NCI-H69 (cell line): ENCODE measurements at regions not wholly inside any gene's neighbourhood (a gene's known extent, or its start where the extent isn't known, plus 50 kb on each side); places are given as distances from the start of the nearest gene placed in this dataset.
A peak's percentile ranks its signal among the peaks of the same experiment; 100 is the strongest.
"Not testable (repeated sequence)": the region's sequence is repeated elsewhere in the genome, so short reads cannot be mapped to it uniquely, and the experiment has no call there.

Source experiments
- DNase-seq: peaks from one replicate; lab custom pipeline; 2025; lab: John Stamatoyannopoulos, UW

DNA sequence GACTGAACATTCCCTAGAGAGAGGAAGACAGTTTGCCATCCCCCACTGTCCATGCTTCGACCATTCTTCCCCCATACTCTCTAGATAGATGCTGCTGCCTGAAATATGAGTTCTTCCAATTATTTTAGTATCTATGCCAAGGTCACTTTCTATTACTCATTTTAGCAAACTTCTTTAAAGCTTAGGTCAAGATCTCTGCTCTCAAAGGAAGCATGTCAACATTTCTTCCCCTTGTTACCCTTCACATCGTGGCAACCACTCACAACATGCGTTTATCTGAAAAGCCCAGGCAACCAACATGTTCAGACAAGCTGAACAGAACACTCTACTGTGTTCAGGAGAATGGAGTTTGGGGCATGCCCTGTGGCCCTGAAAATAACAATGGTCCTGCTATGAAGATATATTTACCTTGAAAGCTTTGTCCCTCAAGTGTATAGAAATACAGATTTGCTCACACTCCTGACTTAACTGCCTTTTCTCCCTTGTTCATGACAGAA is 138.4 kb upstream of the KIF2A start:
- DNase-seq = peak; percentile 86

DNA sequence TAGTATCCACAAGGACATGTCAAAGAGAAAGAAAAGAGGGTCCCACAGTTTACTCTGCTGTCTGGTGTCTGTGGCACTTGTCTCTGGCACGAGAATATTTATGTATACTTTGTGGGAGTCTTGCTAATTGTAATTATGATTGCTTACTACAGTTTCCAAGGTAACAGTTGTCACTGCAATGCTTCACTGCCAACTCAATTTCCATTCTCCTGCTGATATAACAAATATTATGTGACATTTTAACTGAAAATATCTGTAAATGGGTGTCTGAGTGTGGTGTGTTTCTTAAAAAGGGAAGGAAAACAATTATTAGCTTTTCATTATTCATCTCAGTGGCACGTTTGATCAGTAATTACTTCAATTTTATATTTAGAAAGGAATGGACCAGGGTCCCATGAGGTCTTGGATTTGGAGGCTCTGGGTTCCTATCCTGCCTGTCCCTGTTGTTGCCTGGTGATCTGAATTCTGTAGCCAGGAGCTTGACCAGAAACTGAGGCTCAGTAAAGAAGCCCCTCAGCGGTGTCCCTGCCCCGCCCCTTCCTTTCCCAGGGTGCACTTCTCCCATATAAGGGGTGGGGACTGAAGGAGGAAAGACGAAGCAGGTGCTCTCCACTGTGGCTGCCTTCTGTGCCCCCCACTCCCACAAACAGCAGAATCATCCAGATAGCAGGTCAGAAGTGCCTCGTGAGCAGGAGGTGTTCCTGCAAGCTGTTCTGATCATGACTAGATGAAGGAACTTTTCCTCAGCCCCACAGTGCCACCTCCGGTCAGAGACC is 137.3 kb upstream of the KIF2A start:
- DNase-seq = peak; percentile 83

DNA sequence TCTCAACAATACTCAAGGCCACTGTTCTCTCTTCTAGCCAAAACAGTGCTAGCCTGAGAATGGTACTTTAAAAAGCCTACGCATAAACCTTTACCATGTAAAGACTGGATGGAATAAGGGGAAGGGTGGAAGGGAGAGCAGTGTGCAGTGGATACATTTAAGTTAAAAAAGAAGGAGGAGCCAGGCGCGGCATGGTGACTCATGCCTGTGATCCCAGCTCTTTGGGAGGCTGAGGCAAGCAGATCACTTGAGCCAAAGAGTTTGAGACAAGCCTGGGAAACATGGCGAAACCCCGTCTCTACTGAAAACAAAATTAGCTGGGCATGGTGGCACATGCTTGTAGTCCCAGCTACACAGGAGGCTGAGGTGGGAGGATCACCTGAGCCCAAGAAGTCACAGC is 127.7 kb upstream of the KIF2A start:
- DNase-seq = no peak

DNA sequence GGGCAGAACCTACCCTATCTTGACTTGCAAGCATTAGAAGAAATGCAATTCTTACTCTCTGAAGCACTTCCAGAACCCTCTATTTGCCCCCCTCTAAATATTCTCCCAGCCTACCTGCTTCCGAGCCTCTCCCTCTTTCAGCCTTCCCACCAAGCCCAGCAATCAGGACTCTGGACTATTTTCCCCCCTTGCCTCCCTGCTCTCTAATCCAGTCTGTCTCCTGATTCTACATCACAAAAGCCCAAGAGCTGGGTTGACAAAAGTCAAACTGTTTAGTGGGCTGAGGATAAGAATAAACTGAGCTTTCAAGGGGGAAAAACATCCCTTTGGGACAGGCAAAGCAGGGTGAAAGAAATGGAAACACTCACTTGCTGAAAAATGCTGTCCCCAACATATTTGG is 123.2 kb upstream of the KIF2A start:
- DNase-seq = no peak

DNA sequence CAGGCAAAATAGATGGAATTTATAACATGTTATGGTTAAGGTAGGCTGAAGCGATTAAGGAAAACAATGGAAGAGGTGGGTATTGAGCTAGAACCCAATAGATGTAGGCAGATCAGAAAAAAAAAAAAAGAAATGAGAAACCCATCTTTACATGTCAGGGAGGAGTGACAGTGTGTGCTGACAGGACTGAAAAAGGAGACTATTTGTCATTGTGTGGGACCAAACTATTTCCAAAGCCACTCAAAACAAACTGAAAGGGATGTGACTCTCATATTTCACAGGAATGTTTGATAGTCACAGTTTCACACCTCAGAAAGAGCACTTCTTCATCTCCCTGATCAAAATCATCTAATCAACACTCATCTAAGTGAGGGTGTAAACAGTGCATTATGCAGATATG is 122.3 kb upstream of the KIF2A start:
- DNase-seq = no peak

DNA sequence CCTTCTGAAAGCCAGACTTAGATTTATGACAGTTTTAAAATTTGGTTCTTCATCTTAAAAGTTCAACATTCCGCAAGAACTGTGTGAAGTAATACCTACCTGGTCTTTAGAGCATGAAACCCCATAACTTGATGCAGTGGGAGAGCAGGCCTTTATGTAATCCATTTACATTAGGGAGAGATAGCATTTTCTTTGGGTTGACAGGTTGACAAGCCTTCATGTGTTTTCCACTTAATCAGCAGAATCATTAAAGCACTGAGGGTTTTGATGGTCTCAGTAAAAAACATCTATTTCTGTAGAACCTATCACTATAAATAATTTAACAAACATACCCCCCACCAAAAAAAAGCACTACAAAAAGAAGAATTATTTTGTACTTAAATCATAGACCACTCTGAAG is 121.6 kb upstream of the KIF2A start:
- DNase-seq = no peak

DNA sequence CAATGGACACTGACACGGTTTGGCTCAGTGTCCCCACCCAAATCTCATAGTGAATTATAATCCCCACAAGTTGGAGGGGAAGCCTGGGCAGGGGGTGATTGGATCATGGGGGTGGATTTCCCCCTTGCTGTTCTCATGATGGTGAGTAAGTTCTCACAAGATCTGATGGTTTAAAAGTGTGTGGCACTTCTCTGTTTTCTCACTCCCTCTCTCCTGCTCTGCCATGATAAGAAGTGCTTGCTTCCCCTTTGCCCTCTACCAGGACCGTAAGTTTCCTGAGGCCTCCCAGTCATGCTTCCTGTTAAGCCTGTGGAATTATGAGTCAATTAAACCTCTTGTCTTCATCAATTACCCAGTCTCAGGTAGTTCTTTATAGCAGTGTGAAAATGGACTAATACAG is 115.8 kb upstream of the KIF2A start:
- no peak for DNase-seq

DNA sequence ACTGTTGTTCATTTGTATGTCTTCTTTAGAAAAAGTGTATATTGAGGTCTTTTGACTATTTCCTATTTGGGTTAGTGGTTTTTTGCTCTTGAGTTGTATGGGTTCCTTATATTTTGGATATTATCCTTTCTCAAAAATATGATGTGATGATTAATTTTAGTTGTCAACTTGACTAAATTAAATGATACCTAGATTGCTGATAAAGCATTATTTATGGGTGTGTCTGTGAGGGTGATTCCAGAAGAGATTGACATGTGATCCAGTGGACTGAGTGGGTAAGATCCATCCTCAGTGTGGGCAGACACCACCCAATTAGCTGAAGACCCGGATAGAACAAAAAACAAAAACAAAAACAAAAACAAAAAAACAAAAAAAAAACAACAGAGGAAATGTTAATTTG is 115.1 kb upstream of the KIF2A start:
- DNase-seq = no peak

DNA sequence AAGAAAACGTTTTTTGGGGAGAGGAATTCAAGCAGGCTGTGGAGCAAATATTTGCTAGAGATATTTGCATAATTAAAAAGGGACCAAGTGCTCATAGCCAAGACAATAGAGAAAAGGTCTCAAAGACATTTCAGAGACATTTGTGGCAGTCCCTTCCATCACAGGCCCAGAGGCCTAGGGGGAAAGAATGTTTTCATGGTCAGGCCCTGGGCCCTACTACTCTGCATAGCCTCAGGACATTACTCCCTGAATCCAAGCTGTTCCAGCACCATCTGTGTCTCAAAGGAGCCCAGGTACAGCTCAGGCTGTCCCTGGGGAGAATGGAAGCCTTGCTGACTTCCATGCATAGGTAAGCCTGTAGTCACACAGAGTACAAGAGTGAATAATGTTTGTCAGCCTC is 113.0 kb upstream of the KIF2A start:
- DNase-seq = no peak

DNA sequence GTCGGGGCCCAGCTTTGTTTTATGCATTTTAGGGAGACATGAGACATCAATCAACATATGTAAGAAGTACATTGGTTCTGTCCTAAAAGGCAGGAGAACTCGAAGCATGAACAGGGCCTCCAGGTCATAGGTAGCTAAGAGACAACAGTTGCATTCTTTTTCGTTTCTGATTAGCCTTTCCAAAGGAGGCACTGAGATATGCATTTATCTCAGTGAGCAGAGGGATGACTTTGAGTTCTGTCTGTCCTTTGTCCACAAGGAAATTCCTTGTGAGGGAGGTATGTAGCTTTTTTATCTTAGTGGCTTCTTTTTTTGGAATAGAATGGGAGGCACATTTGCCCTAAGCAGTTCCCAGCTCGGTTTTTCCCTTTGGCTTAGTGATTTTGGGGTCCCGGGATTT is 109.5 kb upstream of the KIF2A start:
- peak; percentile 7 for DNase-seq

DNA sequence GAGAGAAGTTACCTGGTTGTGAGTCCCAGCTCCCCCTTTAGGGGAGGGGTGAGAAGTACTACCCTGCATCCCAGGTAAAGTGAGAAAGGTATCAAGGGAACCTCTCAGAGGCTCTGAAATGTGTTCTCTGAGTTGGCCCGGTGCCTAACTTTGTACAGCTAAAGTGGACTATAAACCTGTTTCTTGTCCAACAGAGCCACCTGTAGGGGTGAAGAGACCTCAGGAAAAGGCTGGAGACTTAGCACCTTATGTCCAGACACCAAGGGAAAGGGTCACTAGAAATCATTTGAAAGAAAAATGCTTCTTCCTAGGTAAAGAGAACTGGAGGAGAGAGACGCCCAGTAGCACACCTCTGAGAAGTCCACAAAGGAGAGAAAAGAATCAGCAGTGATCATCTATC is 108.3 kb upstream of the KIF2A start:
- DNase-seq = peak; percentile 61

DNA sequence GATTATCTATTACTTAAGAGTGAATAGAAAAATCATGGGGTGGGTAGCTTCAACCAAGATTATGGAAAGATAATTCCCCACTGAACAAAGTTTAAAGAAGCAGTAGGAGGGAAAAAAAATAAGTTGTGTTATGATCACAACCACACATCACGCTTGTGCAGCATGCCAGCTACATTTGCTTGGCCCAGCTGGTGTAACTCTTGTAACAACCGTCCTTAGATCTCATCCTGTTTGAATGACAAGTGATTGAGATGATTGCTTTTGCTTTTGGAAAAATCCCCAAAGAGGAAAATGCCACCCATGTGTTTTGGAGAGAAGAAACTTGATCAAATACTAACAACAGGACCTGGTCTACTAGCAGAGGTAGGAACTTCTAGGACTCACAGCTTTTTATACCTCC is 107.6 kb upstream of the KIF2A start:
- DNase-seq = no peak

DNA sequence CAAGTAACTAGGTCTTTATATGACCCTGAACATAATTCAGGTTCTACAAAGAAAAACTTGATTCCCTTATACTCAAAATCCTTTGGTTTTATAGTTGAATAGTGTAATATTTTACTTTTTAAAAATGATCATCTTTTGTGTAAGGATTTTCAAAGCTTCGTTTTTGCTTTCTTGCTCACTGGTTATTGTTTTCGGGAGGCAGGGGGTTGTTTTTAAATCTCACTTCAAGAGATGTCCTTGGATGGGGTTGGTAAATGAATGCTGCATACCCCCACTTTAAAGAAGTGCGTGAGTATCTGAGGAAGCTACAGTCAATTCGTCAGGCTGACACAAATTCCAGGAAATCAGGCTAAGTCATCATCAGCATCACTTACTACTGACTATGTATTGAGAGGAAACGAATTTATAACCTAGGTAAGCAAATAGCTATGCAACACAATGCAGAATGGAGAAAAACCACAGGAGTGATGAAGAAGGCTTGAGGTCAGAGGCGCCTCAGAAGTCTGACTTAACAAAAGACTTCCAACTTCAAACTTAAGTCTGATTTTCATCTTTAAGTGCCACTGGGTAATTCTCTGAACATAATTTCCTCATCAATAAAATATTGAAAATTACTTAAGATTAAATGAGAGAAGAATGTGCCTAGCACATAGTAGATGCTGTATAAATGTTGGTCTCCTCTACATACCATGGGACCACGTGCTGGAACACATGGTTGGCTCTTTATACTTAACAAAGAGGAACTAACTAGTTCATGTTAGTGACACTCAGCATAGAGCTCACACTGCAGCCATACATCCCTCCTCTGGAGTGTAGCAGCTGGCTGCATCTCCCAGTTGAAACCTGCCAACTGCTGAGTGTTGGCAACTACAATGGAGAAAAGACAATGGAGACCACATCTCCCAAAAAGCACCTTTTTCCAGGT is 106.0 kb upstream of the KIF2A start:
- DNase-seq = peak; percentile 18

DNA sequence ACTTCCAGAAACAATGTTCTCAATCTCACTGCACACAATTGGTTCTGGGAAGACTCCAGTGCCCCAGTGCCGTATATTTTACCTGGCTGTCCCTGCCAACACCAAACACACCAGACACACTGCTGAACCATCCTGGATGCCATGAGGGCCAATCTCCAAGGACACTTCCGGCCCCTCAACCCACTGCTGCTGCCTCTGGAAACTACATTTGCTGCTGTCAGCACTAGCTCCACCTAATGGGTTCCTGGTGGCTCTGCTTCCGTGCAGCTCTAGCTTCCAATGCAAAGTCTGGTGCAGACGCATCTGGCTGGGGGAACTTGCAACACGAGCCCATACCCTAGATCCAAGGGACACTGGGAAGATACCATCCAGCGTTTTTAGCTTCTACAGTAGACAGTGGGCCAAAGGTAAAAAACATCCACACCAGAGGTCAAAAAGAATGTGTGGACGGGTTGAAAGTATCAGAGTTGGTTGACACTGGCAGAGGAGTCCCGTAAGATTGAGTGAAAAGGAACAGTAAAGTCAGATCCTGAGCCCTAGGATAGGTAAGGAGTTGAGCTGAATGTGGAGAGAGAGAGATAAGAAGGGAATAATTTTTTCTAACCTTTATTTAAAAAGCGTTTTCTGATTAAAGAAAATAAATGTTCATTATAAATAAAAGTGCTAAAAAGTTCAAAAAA is 99.7 kb upstream of the KIF2A start:
- peak; percentile 48 for DNase-seq

DNA sequence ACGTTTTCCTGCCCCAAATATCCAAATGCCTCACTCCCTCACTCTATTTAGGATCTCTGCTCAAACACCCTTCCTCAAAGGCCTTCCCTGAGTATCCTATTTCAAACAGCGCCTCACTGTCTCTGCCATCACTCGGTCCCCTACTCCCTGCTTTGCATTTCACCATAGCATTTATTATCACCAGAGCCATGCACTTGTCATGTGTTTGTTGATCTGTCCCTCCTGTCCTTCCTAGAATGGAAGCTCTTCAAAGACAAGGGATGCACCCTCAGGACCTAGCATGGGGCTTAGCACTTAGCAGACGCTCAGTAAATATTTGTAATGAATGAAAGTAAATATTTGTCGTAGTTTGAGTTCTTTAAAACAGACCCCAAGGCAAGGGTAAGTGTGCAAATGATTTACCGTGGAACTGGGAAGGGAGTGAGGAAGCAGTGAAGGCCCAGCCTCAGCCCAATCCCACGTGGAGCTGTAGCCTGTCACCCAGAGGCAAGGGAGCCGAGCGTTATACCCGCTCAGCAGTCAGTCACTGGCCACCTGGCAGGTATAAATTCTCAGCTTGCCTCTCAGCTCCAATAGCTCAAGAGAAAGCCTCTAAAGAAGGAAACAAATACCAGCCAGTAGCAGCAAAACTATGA is 97.7 kb upstream of the KIF2A start:
- peak; percentile 91 for DNase-seq

DNA sequence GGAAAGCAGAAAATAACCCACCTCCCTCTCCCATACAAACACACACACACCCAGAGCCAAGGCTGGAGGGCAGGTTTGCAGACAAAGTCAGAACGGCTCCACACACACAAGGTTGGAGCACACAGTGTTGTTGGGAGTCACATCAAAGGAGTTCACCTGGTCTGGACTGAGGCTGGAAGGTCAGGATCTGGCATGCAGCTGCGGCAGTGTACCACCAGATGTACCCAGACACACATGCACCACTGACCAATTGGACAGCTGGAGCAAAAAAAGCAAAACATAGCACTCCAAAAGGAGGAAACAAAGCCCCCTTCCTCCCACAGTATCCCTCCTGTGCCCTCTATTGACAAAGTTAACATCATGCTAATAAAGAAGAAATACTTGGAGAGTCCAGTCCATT is 94.6 kb upstream of the KIF2A start:
- DNase-seq = no peak

DNA sequence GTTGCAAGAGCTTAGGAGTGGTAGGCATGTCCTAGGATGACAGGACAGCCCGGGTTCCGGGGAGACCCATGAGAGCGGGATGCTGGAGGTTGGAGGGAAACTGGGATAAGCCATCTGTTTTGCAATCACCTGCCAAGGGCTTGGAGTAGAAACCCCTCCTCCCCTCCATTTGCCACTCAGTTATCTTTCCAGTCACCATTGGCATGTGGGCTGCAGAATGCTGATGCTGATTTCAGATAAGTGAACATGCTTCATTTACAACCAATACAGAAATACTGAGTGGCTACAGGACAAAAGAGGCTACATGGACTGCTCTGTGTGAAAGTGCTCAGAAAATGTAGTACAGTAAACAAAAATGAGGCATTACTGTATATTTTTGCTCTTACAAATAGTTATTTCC is 93.4 kb upstream of the KIF2A start:
- DNase-seq = no peak

DNA sequence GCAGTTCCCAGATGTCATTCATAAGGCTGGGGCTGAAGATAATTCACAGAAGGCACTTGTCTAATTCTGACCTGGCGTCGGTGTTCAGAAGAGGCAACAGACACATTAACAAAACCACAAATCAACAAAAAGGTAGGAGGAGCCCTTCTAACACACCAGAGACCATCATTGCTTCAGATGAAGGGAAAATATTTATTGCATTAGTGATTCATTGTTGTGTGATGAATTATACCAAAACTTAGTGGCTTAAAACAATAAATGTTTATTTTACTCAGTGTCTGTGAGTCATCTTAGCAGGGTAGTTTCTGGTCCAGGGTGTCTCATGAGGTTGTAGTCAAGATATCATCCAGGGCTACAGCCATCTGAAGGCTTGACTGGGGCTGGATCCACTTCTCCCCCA is 91.3 kb upstream of the KIF2A start:
- DNase-seq = no peak

DNA sequence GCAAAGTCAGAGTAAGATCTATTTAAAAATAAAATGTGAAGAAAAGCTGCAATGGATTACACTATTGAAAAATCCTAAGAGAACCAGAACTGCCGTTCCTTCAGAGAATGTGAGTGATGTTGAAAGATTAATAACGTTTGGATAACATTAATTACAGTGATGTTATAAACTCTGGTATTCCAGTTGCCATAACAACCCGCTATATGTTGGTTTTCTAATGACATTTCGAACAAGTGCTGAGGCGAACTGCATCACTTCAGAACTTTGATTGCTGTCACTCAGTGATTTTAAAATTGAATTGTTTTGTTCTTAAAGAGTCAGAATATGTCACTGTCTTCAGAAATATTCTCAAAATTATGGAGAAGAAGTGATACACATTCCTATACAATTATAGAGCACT is 89.4 kb upstream of the KIF2A start:
- DNase-seq = not testable (repeated sequence)

DNA sequence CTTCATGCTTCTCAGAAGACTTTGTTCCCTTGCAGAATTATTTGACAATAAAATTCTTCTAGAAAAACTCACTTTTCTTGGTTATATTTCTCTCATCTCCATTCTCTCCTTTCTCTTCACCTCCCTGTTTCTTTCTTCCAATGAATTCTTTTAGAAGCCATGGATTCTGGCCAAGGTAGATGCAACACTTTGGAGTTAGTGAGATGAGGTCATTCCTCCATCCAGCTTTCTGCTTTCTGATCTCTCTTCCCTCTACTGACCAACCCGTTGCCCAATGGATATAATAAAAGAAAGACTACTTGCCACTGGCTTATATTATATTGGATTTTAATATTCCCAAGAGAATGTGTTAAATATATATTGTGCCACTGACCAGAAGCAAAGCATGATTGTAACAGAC is 88.9 kb upstream of the KIF2A start:
- not testable (repeated sequence) for DNase-seq

DNA sequence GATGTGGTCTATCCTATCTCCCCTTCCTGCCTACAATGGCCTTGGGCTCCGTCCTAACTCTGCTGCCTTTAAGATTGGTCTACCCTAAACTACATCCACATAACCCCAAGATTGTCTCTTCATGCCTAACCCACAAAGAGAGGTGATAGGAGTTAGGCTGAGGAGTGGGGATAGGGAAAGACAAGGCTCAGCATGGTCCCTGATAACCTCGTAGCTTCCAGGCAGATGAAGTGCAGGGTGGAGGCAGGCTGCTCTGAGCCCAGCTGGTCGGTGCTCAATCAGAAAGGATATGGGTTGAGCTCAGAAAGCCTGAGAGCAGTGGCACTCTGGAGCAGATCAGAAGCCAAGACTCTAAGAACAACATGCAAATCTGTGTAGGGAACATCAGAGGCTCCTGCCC is 87.1 kb upstream of the KIF2A start:
- not testable (repeated sequence) for DNase-seq

DNA sequence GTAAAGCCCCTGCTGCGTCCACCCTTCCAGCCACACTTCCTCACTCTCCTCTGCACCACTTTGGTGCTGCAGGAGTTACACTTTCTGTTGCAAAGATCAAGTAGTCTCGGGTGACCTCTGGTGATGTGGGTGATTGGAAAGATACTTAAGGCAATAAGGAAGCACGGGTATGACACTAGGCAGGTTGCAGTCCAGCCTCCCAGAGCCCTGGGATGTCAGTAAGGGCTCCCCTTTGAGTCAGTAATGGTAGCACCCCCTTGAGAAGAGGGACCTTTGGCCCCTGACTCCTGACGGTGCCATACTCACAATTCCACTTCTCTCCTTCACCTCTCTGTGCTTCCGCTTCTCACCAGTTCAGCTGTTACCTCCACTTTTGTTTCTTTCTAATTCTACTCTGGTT is 84.1 kb upstream of the KIF2A start:
- not testable (repeated sequence) for DNase-seq
